CD4-positive, alpha-beta T cell (primary cell): ENCODE measurements at regions not wholly inside any gene's neighbourhood (a gene's known extent, or its start where the extent isn't known, plus 50 kb on each side); places are given as distances from the start of the nearest gene placed in this dataset.

Experiments
- ATAC-seq: fragments of 200-7000 bp; cut with Tn5 transposase; one replicate; pipeline ENCODE4 v1.10.0; 2022; ENCODE audit warnings: mild to moderate bottlenecking; ENCODE audit not compliant: poor library complexity
- CTCF ChIA-PET: fragments of 350-600 bp; sonication (Branson Sonifier 250); formaldehyde crosslinking; loops from one replicate; lab custom pipeline; 2021; ENCODE audit warnings: antibody characterized with exemption, inconsistent platforms; lab: Charles Lee
- POLR2A ChIA-PET: fragments of 350-600 bp; sonication (Branson Sonifier 250); formaldehyde crosslinking; loops from one replicate; lab custom pipeline; 2021; ENCODE audit warnings: antibody characterized with exemption, inconsistent platforms; lab: Charles Lee
- DNase-seq, 14 experiments: peaks; one replicate each; pipeline ENCODE4 v3.0.0-alpha.2; 2013 to 2020; ENCODE audit warnings: mixed read lengths in 2 of 14
- H3K27ac ChIP-seq, 2 donors: one replicate each; pipeline versions ENCODE4 v1.5.1 to v1.7.0; 2013; ENCODE audit warnings: low read length in 2 of 2, low read depth in 1 of 2, mild to moderate bottlenecking in 1 of 2
- H3K27me3 ChIP-seq, 2 experiments: 1 replicate in 1 of 2; 2 replicates in 1 of 2; pipeline versions ENCODE4 v1.6.1 to v1.7.0; 2013; ENCODE audit warnings: low read length in 2 of 2, control low read depth in 1 of 2, mild to moderate bottlenecking in 1 of 2, moderate library complexity in 1 of 2; ENCODE audit not compliant: insufficient read depth in 2 of 2, control insufficient read depth in 1 of 2
- H3K36me3 ChIP-seq: one replicate; pipeline ENCODE4 v1.6.1; 2013; ENCODE audit warnings: low read length, control low read depth; ENCODE audit not compliant: insufficient read depth
- H3K4me1 ChIP-seq: one replicate; pipeline ENCODE4 v1.6.1; 2013; ENCODE audit warnings: low read length, control low read depth; ENCODE audit not compliant: insufficient read depth
- H3K4me3 ChIP-seq: one replicate; pipeline ENCODE4 v1.5.1; 2013; ENCODE audit warnings: mild to moderate bottlenecking, low read length, moderate library complexity
- H3K9me3 ChIP-seq, 2 experiments: 1 replicate in 1 of 2; 2 replicates in 1 of 2; pipeline versions ENCODE4 v1.6.1 to v1.7.0; 2013; ENCODE audit warnings: low read length in 2 of 2, mild to moderate bottlenecking in 2 of 2, control low read depth in 1 of 2, moderate library complexity in 1 of 2; ENCODE audit not compliant: control insufficient read depth in 1 of 2, insufficient read depth in 1 of 2
- H3K27ac Mint-ChIP-seq: one replicate; pipeline ENCODE4 v1.8.0; 2020; ENCODE audit warnings: mixed read lengths
- H3K27me3 Mint-ChIP-seq: one replicate; pipeline ENCODE4 v1.8.0; 2021; ENCODE audit warnings: mixed read lengths
- H3K36me3 Mint-ChIP-seq: one replicate; pipeline ENCODE4 v1.8.0; 2021; ENCODE audit warnings: low read depth, mixed read lengths
- H3K4me1 Mint-ChIP-seq: one replicate; pipeline ENCODE4 v1.8.0; 2021; ENCODE audit warnings: low read depth, mixed read lengths
- H3K4me3 Mint-ChIP-seq: one replicate; pipeline ENCODE4 v1.8.0; 2020; ENCODE audit warnings: mild to moderate bottlenecking, mixed read lengths
- H3K9me3 Mint-ChIP-seq: one replicate; pipeline ENCODE4 v1.8.0; 2020; ENCODE audit warnings: mixed read lengths
- CTCF ChIP-seq: fragments of 200-600 bp; IDR thresholded peaks from one replicate; pipeline ENCODE4 v1.8.0; 2022; ENCODE audit warnings: antibody characterized with exemption, mild to moderate bottlenecking
- intact Hi-C, 2 experiments: fragments of 100-400 bp; cut with DNase I in 1 of 2; cut with micrococcal nuclease in 1 of 2; formaldehyde crosslinking; loops; one replicate each; pipeline versions ENCODE4 v1.15.1 to v1.9.0; 2023 to 2025; cut with DNase I, micrococcal nuclease

GRCh38 chr18:78309307-78309706 is 670.3 kb upstream of the SALL3 start:
- intact Hi-C loops: no loop called here
- Mint-ChIP-seq H3K36me3 (no peaks in the 10 kb centered on the region), H3K27ac (no peak overlapping the region), H3K4me3 (no peak overlapping the region), H3K27me3 (no peaks in the 10 kb centered on the region), H3K9me3 (no peaks in the 10 kb centered on the region), H3K4me1 (no peaks in the 10 kb centered on the region)
- ChIA-PET POLR2A (no interaction called here), CTCF (no interaction called here)
- Histone ChIP-seq H3K27me3 (no peaks in the 10 kb centered on the region), H3K4me1 (no peaks in the 10 kb centered on the region), H3K36me3 (no peaks in the 10 kb centered on the region), H3K4me3 (no peak overlapping the region), H3K27ac (no peak overlapping the region), H3K9me3 (peaks cover 0 to 36% of the 10 kb centered on the region in 2 experiments)
- TF ChIP-seq CTCF: no peak
- no peak for DNase-seq
- ATAC-seq: no peak

- ATAC-seq (no peak), DNase-seq (no peak)
- Mint-ChIP-seq H3K36me3 (no peaks in the 10 kb centered on the region), H3K9me3 (no peaks in the 10 kb centered on the region), H3K27ac (no peak overlapping the region), H3K27me3 (no peaks in the 10 kb centered on the region), H3K4me3 (no peak overlapping the region), H3K4me1 (no peaks in the 10 kb centered on the region)
- ChIA-PET POLR2A (no interaction called here), CTCF (no interaction called here)
- no peak overlapping the region for H3K4me3 ChIP-seq
- H3K27me3 ChIP-seq: no peaks in the 10 kb centered on the region
- H3K36me3 ChIP-seq: no peaks in the 10 kb centered on the region
- H3K9me3 ChIP-seq: peaks cover 0 to 39% of the 10 kb centered on the region in 2 experiments
- intact Hi-C loops: no loop called here
- no peak for TF ChIP-seq CTCF
- no peaks in the 10 kb centered on the region for H3K4me1 ChIP-seq
- H3K27ac ChIP-seq: no peak overlapping the region
Measured at GRCh38 chr18:78309924-78310323, 669.7 kb upstream of the SALL3 start.

GRCh38 chr18:78319264-78319663 is 660.4 kb upstream of the SALL3 start:
- intact Hi-C loops: no loop called here
- POLR2A ChIA-PET: no interaction called here
- no peaks in the 10 kb centered on the region for H3K9me3 Mint-ChIP-seq

More at GRCh38 chr18:78319264-78319663, 660.4 kb upstream of the SALL3 start:
- Histone ChIP-seq H3K36me3 (no peaks in the 10 kb centered on the region), H3K27me3 (no peaks in the 10 kb centered on the region), H3K4me1 (no peaks in the 10 kb centered on the region), H3K9me3 (peaks cover 0 to 15% of the 10 kb centered on the region in 2 experiments), H3K4me3 (no peak overlapping the region), H3K27ac (no peak overlapping the region)
- no peak for ATAC-seq
- DNase-seq: no peak
- Mint-ChIP-seq H3K4me3 (no peak overlapping the region), H3K4me1 (no peaks in the 10 kb centered on the region), H3K27ac (no peak overlapping the region), H3K27me3 (no peaks in the 10 kb centered on the region), H3K36me3 (no peaks in the 10 kb centered on the region)
- CTCF ChIA-PET: no interaction called here
- no peak for TF ChIP-seq CTCF
